Skeletal muscle tissue (tissue), 3 donors: ENCODE measurements at regions not wholly inside any gene's neighbourhood (a gene's known extent, or its start where the extent isn't known, plus 50 kb on each side); places are given as distances from the start of the nearest gene placed in this dataset.

ENCODE experiments used
- H3K27ac ChIP-seq: one replicate; pipeline ENCODE4 v1.7.0; 2013; ENCODE audit warnings: mild to moderate bottlenecking, low read depth, low read length, inconsistent platforms
- H3K27me3 ChIP-seq, 3 donors: one replicate each; pipeline ENCODE4 v1.7.0; 2013; ENCODE audit warnings: low read length in 3 of 3; ENCODE audit not compliant: control insufficient read depth in 3 of 3, insufficient read depth in 3 of 3
- H3K36me3 ChIP-seq, 3 donors: one replicate each; pipeline ENCODE4 v1.7.0; 2013; ENCODE audit warnings: low read length in 3 of 3; ENCODE audit not compliant: control insufficient read depth in 3 of 3, insufficient read depth in 3 of 3
- H3K4me1 ChIP-seq, 3 donors: one replicate each; pipeline ENCODE4 v1.7.0; 2013; ENCODE audit warnings: low read length in 3 of 3, mild to moderate bottlenecking in 3 of 3; ENCODE audit not compliant: control insufficient read depth in 3 of 3, insufficient read depth in 3 of 3
- H3K4me3 ChIP-seq, 3 donors: one replicate each; pipeline ENCODE4 v1.7.0; 2013; ENCODE audit warnings: low read length in 3 of 3
- H3K9ac ChIP-seq, 3 donors: one replicate each; pipeline ENCODE4 v1.7.0; 2013; ENCODE audit warnings: low read length in 3 of 3, mild to moderate bottlenecking in 3 of 3, moderate library complexity in 2 of 3, low read depth in 1 of 3
- H3K9me3 ChIP-seq, 3 donors: one replicate each; pipeline ENCODE4 v1.7.0; 2013; ENCODE audit warnings: low read length in 3 of 3; ENCODE audit not compliant: control insufficient read depth in 3 of 3
- donor health status: Osteomylitis.

GRCh38 chr2:193774166-193774565, 1579.4 kb upstream of the TMEFF2 start:
- Histone ChIP-seq H3K27me3 (no peaks in the 10 kb centered on the region), H3K9me3 (no peaks in the 10 kb centered on the region), H3K9ac (no peak overlapping the region), H3K27ac (no peak overlapping the region), H3K4me3 (no peak overlapping the region), H3K4me1 (no peaks in the 10 kb centered on the region), H3K36me3 (no peaks in the 10 kb centered on the region)

- H3K27me3 ChIP-seq: no peaks in the 10 kb centered on the region
- no peaks in the 10 kb centered on the region for H3K36me3 ChIP-seq
- no peaks in the 10 kb centered on the region for H3K9me3 ChIP-seq
- no peak overlapping the region for H3K27ac ChIP-seq
- no peaks in the 10 kb centered on the region for H3K4me1 ChIP-seq
- no peak overlapping the region for H3K4me3 ChIP-seq
- no peak overlapping the region for H3K9ac ChIP-seq
Measured at GRCh38 chr2:193751299-193751698, 1556.6 kb upstream of the TMEFF2 start.

DNA sequence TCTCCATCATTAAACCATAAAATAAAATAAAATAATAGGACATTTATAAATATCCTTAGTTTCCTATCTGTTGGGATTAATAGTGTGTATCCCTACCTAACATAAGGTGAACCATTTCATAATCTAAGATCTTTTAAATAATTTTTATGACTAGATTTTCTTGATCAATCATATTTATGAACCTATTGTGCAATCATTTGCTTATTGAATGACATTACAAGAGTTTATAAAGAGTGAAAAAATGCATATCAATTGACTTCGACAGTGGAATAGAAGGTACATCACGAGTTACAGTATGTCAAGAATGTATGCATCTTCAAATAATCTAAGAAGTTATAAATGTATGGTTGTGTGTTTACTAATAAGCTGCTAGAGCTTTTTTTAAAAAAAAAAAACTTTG, 1554.8 kb upstream of the TMEFF2 start:
- Histone ChIP-seq H3K36me3 (no peaks in the 10 kb centered on the region), H3K9ac (no peak overlapping the region), H3K27ac (no peak overlapping the region), H3K9me3 (no peaks in the 10 kb centered on the region), H3K27me3 (no peaks in the 10 kb centered on the region), H3K4me3 (no peak overlapping the region), H3K4me1 (no peaks in the 10 kb centered on the region)

GRCh38 chr2:193743089-193743488, 1548.4 kb upstream of the TMEFF2 start:
- no peaks in the 10 kb centered on the region for H3K9me3 ChIP-seq
- H3K27me3 ChIP-seq: no peaks in the 10 kb centered on the region
- H3K9ac ChIP-seq: no peak overlapping the region
- no peaks in the 10 kb centered on the region for H3K4me1 ChIP-seq
- H3K27ac ChIP-seq: no peak overlapping the region
- no peak overlapping the region for H3K4me3 ChIP-seq
- H3K36me3 ChIP-seq: no peaks in the 10 kb centered on the region

DNA sequence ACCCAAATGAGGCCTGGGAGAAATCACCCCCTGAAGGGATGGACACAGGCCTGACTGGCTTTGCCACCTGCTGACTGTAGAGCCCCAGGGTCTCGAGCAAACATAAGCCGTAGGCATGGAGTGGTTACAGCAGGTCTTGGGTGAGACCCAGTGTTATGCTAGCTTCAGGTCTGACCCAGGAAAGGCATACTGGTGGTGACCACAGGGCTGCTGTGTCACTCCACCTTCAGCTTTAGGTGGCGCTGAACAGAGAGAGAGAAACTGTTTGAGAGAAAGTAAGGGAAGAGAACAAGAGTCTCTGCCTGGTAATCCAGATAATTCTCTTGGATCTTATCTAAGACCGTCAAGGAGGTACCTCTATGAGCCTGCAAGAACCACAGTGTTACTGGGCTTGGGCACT, 1544.2 kb upstream of the TMEFF2 start:
- Histone ChIP-seq H3K9me3 (no peaks in the 10 kb centered on the region), H3K4me3 (no peak overlapping the region), H3K27ac (no peak overlapping the region), H3K4me1 (no peaks in the 10 kb centered on the region), H3K9ac (no peak overlapping the region), H3K27me3 (no peaks in the 10 kb centered on the region), H3K36me3 (no peaks in the 10 kb centered on the region)

DNA sequence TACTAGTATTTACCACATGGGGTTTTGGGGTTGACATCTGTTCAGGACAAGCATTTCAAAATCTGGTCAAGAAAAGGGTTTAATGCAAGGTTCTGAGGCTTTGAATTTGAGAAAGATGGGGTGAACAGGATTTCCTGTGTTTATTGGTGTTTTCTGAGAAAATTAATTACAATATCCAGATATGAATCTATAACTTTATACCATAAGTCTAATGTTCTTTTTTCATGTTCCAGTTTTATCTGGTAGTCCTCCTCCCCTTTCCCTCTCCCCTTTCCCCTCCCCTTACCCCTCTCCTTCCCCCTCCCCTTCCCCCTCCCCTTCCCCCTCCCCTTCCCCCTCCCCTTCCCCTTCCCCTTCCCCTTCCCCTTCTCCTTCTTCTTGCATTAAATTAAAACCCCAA, 1518.2 kb upstream of the TMEFF2 start:
- Histone ChIP-seq H3K9me3 (no peaks in the 10 kb centered on the region), H3K27ac (no peak overlapping the region), H3K36me3 (no peaks in the 10 kb centered on the region), H3K27me3 (no peaks in the 10 kb centered on the region), H3K4me1 (no peaks in the 10 kb centered on the region), H3K4me3 (no peak overlapping the region), H3K9ac (no peak overlapping the region)

- H3K4me3 ChIP-seq: no peak overlapping the region
- no peaks in the 10 kb centered on the region for H3K9me3 ChIP-seq
- no peak overlapping the region for H3K9ac ChIP-seq
- H3K36me3 ChIP-seq: no peaks in the 10 kb centered on the region
- H3K27me3 ChIP-seq: no peaks in the 10 kb centered on the region
- no peaks in the 10 kb centered on the region for H3K4me1 ChIP-seq
- H3K27ac ChIP-seq: no peak overlapping the region
Measured at GRCh38 chr2:193703411-193703810, 1508.7 kb upstream of the TMEFF2 start.

DNA sequence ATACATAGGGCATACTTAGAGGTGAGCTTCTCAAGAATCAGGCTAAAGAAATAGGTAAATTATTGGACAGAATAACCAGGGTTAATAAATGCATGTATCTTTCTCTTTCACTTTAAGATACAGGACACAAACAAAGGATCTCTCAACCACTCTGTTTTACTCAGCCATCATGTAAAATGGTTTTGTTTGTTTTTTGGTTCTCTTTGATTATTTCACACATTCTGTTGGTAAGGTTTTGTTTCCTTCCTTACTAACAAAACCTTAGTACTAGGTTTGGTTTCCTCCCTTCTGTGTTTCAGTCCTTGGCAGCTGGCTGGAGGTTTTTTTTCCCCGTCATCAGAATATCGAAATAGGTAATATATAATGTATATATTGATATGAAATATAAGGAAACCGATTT, 1506.8 kb upstream of the TMEFF2 start:
- H3K9ac ChIP-seq: no peak overlapping the region
- H3K36me3 ChIP-seq: no peaks in the 10 kb centered on the region
- no peak overlapping the region for H3K4me3 ChIP-seq

DNA sequence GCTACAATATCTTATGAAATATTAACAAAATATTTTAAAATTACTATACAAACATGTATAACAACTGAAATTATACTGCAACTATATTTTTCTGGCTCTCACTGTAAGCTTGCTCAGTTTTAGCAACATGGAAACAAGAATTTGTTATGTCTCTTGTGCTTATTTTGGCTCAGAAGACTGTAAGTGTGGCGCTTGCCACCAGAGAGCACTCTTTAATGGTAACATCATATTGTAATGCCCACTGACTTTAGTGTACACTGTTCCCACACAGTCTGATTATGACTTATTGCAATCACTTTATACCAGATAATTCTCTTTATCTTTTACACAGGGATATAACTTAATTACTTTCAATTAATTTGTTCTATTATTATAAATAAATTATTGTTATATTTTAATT, 1500.6 kb upstream of the TMEFF2 start:
- Histone ChIP-seq H3K36me3 (no peaks in the 10 kb centered on the region), H3K9ac (no peak overlapping the region), H3K27me3 (no peaks in the 10 kb centered on the region), H3K27ac (no peak overlapping the region), H3K9me3 (no peaks in the 10 kb centered on the region), H3K4me3 (no peak overlapping the region), H3K4me1 (no peaks in the 10 kb centered on the region)

More for the DNA sequence above, 1506.8 kb upstream of the TMEFF2 start:
- Histone ChIP-seq H3K27me3 (no peaks in the 10 kb centered on the region), H3K27ac (no peak overlapping the region), H3K9me3 (no peaks in the 10 kb centered on the region), H3K4me1 (no peaks in the 10 kb centered on the region)

- H3K27ac ChIP-seq: no peak overlapping the region
- no peaks in the 10 kb centered on the region for H3K36me3 ChIP-seq
- no peak overlapping the region for H3K4me3 ChIP-seq
- H3K9ac ChIP-seq: no peak overlapping the region
- no peaks in the 10 kb centered on the region for H3K27me3 ChIP-seq
- no peaks in the 10 kb centered on the region for H3K4me1 ChIP-seq
- H3K9me3 ChIP-seq: no peaks in the 10 kb centered on the region
Measured at GRCh38 chr2:193693758-193694157, 1499.0 kb upstream of the TMEFF2 start.

- Histone ChIP-seq H3K4me3 (no peak overlapping the region), H3K27me3 (no peaks in the 10 kb centered on the region), H3K36me3 (no peaks in the 10 kb centered on the region), H3K9ac (no peak overlapping the region), H3K9me3 (no peaks in the 10 kb centered on the region), H3K27ac (no peak overlapping the region), H3K4me1 (no peaks in the 10 kb centered on the region)
Measured at GRCh38 chr2:193690572-193690971, 1495.8 kb upstream of the TMEFF2 start.
